DND-41 (cell line): ENCODE measurements at regions not wholly inside any gene's neighbourhood (a gene's known extent, or its start where the extent isn't known, plus 50 kb on each side); places are given as distances from the start of the nearest gene placed in this dataset.

ENCODE experiments used
- ATAC-seq: fragments of 200-7000 bp; cut with Tn5 transposase; 3 replicates; pipeline ENCODE4 v1.9.1; 2021; ENCODE audit warnings: low read depth; ENCODE audit not compliant: insufficient read depth
- DNase-seq: peaks from one replicate; pipeline ENCODE4 v3.0.0-alpha.2; 2020
- H2AFZ ChIP-seq: 2 replicates; pipeline ENCODE4 v1.6.0; 2012; ENCODE audit warnings: low read depth, low read length
- H3K27ac ChIP-seq: 2 replicates; pipeline ENCODE4 v1.5.1; 2012; ENCODE audit warnings: low read length, inconsistent platforms
- H3K27me3 ChIP-seq: fragments of 200-600 bp; sonication (generic); 2 replicates; pipeline ENCODE4 v1.6.0; 2012; ENCODE audit warnings: low read length, mild to moderate bottlenecking, inconsistent platforms; ENCODE audit not compliant: insufficient read depth, poor library complexity
- H3K36me3 ChIP-seq: 2 replicates; pipeline ENCODE4 v1.5.1; 2012; ENCODE audit warnings: low read length, inconsistent platforms; ENCODE audit not compliant: insufficient read depth
- H3K4me1 ChIP-seq: 2 replicates; pipeline ENCODE4 v1.5.1; 2012; ENCODE audit warnings: mild to moderate bottlenecking, low read length; ENCODE audit not compliant: insufficient read depth
- H3K4me2 ChIP-seq: 2 replicates; pipeline ENCODE4 v1.6.0; 2012; ENCODE audit warnings: mild to moderate bottlenecking, moderate library complexity, low read length, inconsistent platforms; ENCODE audit not compliant: insufficient read depth
- H3K4me3 ChIP-seq, 2 experiments: fragments of 200-600 bp in 1 of 2; shearing (Covaris generic) in 1 of 2; 2 replicates each; pipeline ENCODE4 v1.5.1; 2012 to 2016; ENCODE audit warnings: inconsistent platforms in 2 of 2, low read length in 2 of 2, mild to moderate bottlenecking in 2 of 2, low read depth in 1 of 2, moderate library complexity in 1 of 2
- H3K79me2 ChIP-seq: 2 replicates; pipeline ENCODE4 v1.6.0; 2012; ENCODE audit warnings: low read length, inconsistent platforms; ENCODE audit not compliant: insufficient read depth
- H3K9ac ChIP-seq: 2 replicates; pipeline ENCODE4 v1.6.0; 2012; ENCODE audit warnings: low read depth, mild to moderate bottlenecking, inconsistent platforms, low read length, moderate library complexity
- H3K9me3 ChIP-seq: 2 replicates; pipeline ENCODE4 v1.5.1; 2012; ENCODE audit warnings: low read length, moderate library complexity, mild to moderate bottlenecking, inconsistent platforms; ENCODE audit not compliant: insufficient read depth, severe bottlenecking
- H4K20me1 ChIP-seq: 2 replicates; pipeline ENCODE4 v1.6.0; 2012; ENCODE audit warnings: low read length; ENCODE audit not compliant: insufficient read depth
- CTCF ChIP-seq: IDR thresholded peaks from 2 replicates; pipeline ENCODE4 v1.5.1; 2012; ENCODE audit warnings: borderline replicate concordance, low read length, moderate library complexity, mild to moderate bottlenecking; ENCODE audit not compliant: poor library complexity, severe bottlenecking; ENCODE audit errors: extremely low read depth
- EZH2 ChIP-seq: IDR thresholded peaks from 3 replicates; pipeline ENCODE4 v1.6.1; 2012; ENCODE audit warnings: borderline replicate concordance, low read depth, mild to moderate bottlenecking, moderate library complexity, low read length, inconsistent platforms; ENCODE audit not compliant: severe bottlenecking

- Histone ChIP-seq H3K27me3 (no peaks in the 10 kb centered on the region), H3K27ac (no peak overlapping the region), H2AFZ (no peak overlapping the region), H3K9me3 (no peaks in the 10 kb centered on the region), H4K20me1 (no peaks in the 10 kb centered on the region), H3K79me2 (no peaks in the 10 kb centered on the region), H3K36me3 (no peaks in the 10 kb centered on the region), H3K4me1 (no peaks in the 10 kb centered on the region), H3K4me3 (no peak overlapping the region), H3K4me2 (no peak overlapping the region), H3K9ac (no peak overlapping the region)
- ATAC-seq (no peak), DNase-seq (no peak)
- no peak for TF ChIP-seq CTCF
- no peak for TF ChIP-seq EZH2
Measured at GRCh38 chr10:108568824-108569223, 1354.5 kb downstream of the XPNPEP1 start.

- ATAC-seq (no peak), DNase-seq (no peak)
- H3K9me3 ChIP-seq, result no peaks in the 10 kb centered on the region
- no peaks in the 10 kb centered on the region for H3K36me3 ChIP-seq
- H3K9ac ChIP-seq, result no peak overlapping the region
- no peaks in the 10 kb centered on the region for H4K20me1 ChIP-seq
- TF ChIP-seq EZH2 (no peak), CTCF (no peak)
- H2AFZ ChIP-seq, result no peak overlapping the region
- no peaks in the 10 kb centered on the region for H3K79me2 ChIP-seq
- no peaks in the 10 kb centered on the region for H3K27me3 ChIP-seq
- no peak overlapping the region for H3K4me3 ChIP-seq
- no peaks in the 10 kb centered on the region for H3K4me1 ChIP-seq
- no peak overlapping the region for H3K4me2 ChIP-seq
- H3K27ac ChIP-seq, result no peak overlapping the region
Measured at GRCh38 chr10:108567899-108568752, 1355.2 kb downstream of the XPNPEP1 start.

DNA sequence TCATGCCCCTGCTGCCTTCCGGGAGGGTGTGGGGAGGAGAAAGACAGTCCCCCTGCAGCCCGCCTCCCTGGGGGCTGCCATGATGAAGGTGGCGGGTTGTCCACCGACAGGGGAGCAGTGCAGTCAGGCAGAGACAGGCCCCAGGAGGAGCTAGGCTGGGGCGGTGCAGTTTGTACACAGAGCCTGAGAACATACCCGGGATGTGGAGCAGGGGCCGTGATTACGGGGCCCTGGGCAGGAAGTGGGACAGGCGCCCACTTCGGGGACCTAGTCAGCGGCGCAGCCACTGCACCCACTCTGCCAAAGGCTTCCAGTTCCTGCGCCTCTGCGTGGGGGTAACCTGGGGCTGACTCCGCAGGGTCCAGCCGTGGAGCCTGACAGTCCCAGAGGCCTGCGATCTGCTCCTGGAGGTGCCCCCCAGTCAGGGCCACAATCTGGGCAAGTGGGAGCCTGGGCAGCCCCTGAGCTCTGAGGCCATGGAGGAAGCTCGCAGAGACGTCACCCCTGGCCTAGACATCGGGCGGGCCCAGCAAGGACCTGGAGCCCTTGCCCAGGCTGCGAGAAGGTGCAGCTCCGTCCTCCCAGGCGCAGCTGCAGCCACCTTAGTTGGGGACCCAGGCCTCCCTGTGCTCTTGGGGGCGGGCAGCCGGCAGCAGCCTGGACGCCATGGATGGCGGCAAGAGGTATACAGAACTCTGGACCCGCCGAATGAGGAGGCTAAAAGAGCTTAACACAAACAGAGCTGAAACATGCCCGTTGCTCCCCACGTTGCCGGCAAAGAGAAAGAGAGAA lies 1356.8 kb downstream of the XPNPEP1 start:
- H3K79me2 ChIP-seq, result no peaks in the 10 kb centered on the region
- no peak for TF ChIP-seq EZH2
- no peak for TF ChIP-seq CTCF
- no peak overlapping the region for H2AFZ ChIP-seq
- H3K9me3 ChIP-seq, result no peaks in the 10 kb centered on the region
- no peaks in the 10 kb centered on the region for H3K4me1 ChIP-seq
- H3K27ac ChIP-seq, result no peak overlapping the region
- H3K4me2 ChIP-seq, result no peak overlapping the region
- H3K36me3 ChIP-seq, result no peaks in the 10 kb centered on the region
- H3K9ac ChIP-seq, result no peak overlapping the region
- no peaks in the 10 kb centered on the region for H3K27me3 ChIP-seq
- no peak for ATAC-seq
- no peak overlapping the region for H3K4me3 ChIP-seq
- no peaks in the 10 kb centered on the region for H4K20me1 ChIP-seq
- DNase-seq, result no peak
